HG03442 (cell line): ENCODE measurements at regions not wholly inside any gene's neighbourhood (a gene's known extent, or its start where the extent isn't known, plus 50 kb on each side); places are given as distances from the start of the nearest gene placed in this dataset.
"Not testable (repeated sequence)": the region's sequence is repeated elsewhere in the genome, so short reads cannot be mapped to it uniquely, and the experiment has no call there.

Source experiments
- ATAC-seq: cut with Tn5 transposase; IDR thresholded peaks from one replicate; pipeline ENCODE4 v1.9.1; 2021; ENCODE audit warnings: mild to moderate bottlenecking, moderate library complexity; ENCODE audit not compliant: unreplicated experiment

- ATAC-seq, result not testable (repeated sequence)
Observed at GRCh38 chr6:94557207-94557606, 1020.1 kb upstream of the MANEA start.

- ATAC-seq, result no peak
Observed at GRCh38 chr6:94548201-94548600, 1029.1 kb upstream of the MANEA start.

- no peak for ATAC-seq
Observed at GRCh38 chr6:94535798-94536197, 1041.5 kb upstream of the MANEA start.

- ATAC-seq, result no peak
Observed at GRCh38 chr6:94511502-94512088, 1065.7 kb upstream of the MANEA start.

GRCh38 chr6:94510877-94511276 is 1066.5 kb upstream of the MANEA start:
- ATAC-seq, result no peak

DNA sequence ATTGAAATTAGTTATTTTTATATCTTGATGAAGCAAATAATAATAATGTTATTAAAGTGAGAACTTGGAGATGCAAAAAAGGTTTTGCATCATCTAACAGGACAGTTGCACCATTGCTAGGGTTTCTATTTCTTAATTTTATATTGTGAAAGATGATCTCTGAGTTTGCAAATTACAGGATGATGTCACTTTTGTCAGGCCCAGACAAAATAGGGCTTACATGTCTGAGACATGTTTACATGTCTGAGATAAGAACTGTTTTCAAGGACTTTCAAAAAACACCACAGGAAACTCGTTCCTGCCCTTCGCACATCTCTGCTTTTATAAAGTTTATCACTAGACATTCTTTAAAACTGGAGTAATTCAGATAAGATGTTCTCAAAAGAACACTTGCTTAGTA is 1075.8 kb upstream of the MANEA start:
- ATAC-seq, result no peak

GRCh38 chr6:94498099-94498498 is 1078.7 kb upstream of the EPHA7 start:
- ATAC-seq, result no peak

DNA sequence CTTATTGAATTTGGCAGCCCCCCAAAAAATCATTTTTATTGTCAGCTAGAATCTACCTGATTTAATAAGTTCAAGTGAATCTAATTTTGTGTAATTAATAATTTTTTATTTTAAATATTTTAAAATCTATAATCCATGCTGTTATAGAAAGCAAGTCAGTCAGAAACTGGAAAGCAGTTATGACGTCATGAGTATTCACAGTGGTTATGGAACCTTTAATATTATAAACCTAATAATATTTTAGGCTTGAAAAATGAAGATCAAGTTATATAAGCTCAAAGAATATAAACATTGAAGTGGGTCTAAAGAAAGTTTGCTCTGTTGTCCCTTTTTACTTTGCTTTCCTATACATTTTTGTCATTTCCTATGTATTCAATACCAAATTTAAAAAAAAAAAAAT is 1075.1 kb upstream of the EPHA7 start:
- ATAC-seq, result no peak

- no peak for ATAC-seq
Observed at GRCh38 chr6:94487371-94487770, 1068.0 kb upstream of the EPHA7 start.

- ATAC-seq, result no peak
Observed at GRCh38 chr6:94478133-94479005, 1059.0 kb upstream of the EPHA7 start.

- no peak for ATAC-seq
Observed at GRCh38 chr6:94468830-94469229, 1049.5 kb upstream of the EPHA7 start.

GRCh38 chr6:94464018-94464510 is 1044.7 kb upstream of the EPHA7 start:
- ATAC-seq, result no peak

GRCh38 chr6:94463306-94463705 is 1043.9 kb upstream of the EPHA7 start:
- ATAC-seq, result no peak

DNA sequence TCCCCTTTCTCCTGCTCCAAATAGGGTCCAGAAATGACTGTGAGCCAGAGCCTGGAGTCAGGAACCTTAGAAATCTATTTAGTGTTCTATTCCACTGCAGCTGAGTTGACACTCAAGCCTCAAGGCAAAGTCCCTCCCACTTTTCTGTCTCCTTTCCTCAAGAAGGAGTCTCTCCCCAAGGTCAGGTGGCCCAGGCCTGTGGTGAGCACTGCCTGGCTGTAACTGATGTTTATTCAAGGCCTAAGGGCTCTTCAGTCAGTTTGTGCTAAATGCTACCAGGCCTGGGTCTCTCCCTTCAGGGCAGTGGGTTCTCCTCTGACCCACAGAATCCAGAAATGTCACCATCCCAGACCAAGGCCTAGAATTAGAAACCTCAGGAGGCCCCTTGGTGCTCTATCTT is 1042.9 kb upstream of the EPHA7 start:
- no peak for ATAC-seq

- ATAC-seq, result no peak
Observed at GRCh38 chr6:94456266-94456665, 1036.9 kb upstream of the EPHA7 start.

GRCh38 chr6:94454231-94454630 is 1034.9 kb upstream of the EPHA7 start:
- ATAC-seq, result no peak

DNA sequence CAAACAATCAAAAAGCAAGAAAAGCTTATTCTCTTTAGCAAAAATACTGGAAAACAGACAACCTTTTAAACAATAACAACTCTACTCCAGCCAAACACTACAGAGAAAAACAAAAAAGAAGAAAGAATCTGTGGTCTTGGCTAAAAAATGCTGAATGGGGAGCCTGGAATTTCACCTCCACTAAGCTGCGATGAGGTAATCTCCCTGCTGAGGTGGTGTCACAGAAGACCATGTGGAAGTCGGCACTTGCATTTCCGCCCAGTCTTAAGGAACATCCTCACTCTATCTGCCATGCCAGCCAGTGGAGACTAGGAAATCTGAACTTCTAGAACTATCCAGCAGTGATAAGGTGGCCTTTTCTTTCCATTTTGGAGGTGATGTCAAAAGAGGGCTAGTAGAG is 1026.8 kb upstream of the EPHA7 start:
- ATAC-seq, result no peak

GRCh38 chr6:94443701-94444100 is 1024.3 kb upstream of the EPHA7 start:
- no peak for ATAC-seq

- ATAC-seq, result no peak
Observed at GRCh38 chr6:94424692-94425091, 1005.3 kb upstream of the EPHA7 start.

DNA sequence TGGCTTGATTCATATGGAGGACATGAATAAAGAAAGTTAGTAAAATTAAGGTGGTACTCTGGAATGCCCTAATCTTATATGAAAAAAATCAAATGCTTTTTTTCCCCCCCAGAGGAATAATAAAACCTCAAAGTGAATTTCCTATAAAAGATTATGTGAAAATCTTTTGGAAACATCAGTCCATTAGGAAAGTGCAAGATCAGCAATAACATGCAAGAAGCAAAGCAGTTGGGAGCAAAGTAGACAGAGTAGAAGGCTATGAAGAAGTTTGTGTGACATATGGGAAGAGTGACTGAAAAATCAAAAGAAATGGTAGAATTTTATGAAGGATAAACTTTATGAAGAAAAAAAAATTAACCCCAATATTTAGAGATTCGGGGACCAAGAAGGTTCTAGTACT is 998.0 kb upstream of the EPHA7 start:
- ATAC-seq, result no peak

- ATAC-seq, result no peak
Observed at GRCh38 chr6:94414041-94414440, 994.7 kb upstream of the EPHA7 start.

DNA sequence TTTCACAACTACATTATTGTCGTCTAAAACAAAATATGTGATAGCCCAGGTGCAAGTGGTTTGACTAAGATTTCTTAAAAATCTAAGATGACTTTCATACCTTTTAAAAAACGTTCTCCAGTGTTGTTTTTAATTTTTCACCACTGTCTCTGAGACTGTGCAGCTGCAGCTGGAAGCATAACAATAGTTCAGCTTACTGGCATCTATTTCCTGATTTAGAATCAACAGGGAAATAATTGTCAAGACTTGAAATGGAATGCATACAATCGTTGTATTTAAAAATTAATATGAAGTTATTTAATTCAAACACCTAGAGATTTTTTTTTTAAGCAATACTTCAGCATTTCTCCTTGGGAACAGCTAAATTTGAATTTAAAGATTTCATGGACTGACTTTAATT is 982.0 kb upstream of the EPHA7 start:
- no peak for ATAC-seq
